ENCODE measurements at regions not wholly inside any gene's neighbourhood (a gene's known extent, or its start where the extent isn't known, plus 50 kb on each side); places are given as distances from the start of the nearest gene placed in this dataset.

- Histone ChIP-seq H3K36me3 (ENCODE audit: control insufficient read depth in 1 of 2, insufficient read depth in 2 of 2, low read length in 2 of 2) (no peaks in the 10 kb centered on the region), H2BK120ac (ENCODE audit: insufficient read depth, low read length, poor library complexity) (no peak overlapping the region), H2AK5ac (ENCODE audit: low read length) (no peak overlapping the region), H2BK5ac (ENCODE audit: low read depth, low read length, poor library complexity) (no peak overlapping the region), H3K79me2 (ENCODE audit: control insufficient read depth, insufficient read depth, low read length, poor library complexity) (no peaks in the 10 kb centered on the region), H3K4ac (ENCODE audit: low read depth, low read length) (no peak overlapping the region), H3K18ac (ENCODE audit: low read length) (no peak overlapping the region), H3K4me1 (ENCODE audit: control insufficient read depth in 1 of 2, insufficient read depth in 2 of 2, low read length in 2 of 2) (no peaks in the 10 kb centered on the region), H3K4me2 (ENCODE audit: low read length) (no peak overlapping the region), H2AFZ (ENCODE audit: insufficient read depth, low read length, poor library complexity) (no peak overlapping the region), H3K79me1 (ENCODE audit: low read length) (no peaks in the 10 kb centered on the region), H3K4me3 (ENCODE audit: low read depth, low read length) (no peak overlapping the region), H2BK12ac (ENCODE audit: low read length) (no peak overlapping the region), H3K9ac (ENCODE audit: low read length) (no peak overlapping the region), H3K9me3 (ENCODE audit: insufficient read depth, low read depth, low read length) (peaks cover 3% of the 10 kb centered on the region), H3K23ac (ENCODE audit: low read length) (no peak overlapping the region), H3K27me3 (ENCODE audit: insufficient read depth, low read length) (no peaks in the 10 kb centered on the region), H4K91ac (ENCODE audit: low read depth, low read length) (no peak overlapping the region), H3K27ac (ENCODE audit: low read depth, low read length) (no peak overlapping the region), H4K8ac (ENCODE audit: low read depth, low read length) (no peak overlapping the region), H3K14ac (ENCODE audit: low read length) (no peak overlapping the region), H4K12ac (ENCODE audit: low read depth, low read length) (no peak overlapping the region)
- no CpG with 5 or more reads among the region's 7 CpGs for WGBS (ENCODE audit: extremely low coverage, insufficient coverage, insufficient read length)
- DNase-seq: peak; percentile 74 to 80
These were observed 285.1 kb downstream of the CCSER2 start for GRCh38 chr10:84613336-84614021.

- no peak overlapping the region for H2BK12ac ChIP-seq (ENCODE audit: low read length)
- DNase-seq: peak; percentile 47 to 50
- H2AK5ac ChIP-seq (ENCODE audit: low read length): no peak overlapping the region
- WGBS (ENCODE audit: extremely low coverage, insufficient coverage, insufficient read length): no CpG with 5 or more reads among the region's 6 CpGs
- no peak overlapping the region for H3K4me3 ChIP-seq (ENCODE audit: low read depth, low read length)
- H2BK5ac ChIP-seq (ENCODE audit: low read depth, low read length, poor library complexity): no peak overlapping the region
- H3K36me3 ChIP-seq (ENCODE audit: control insufficient read depth in 1 of 2, insufficient read depth in 2 of 2, low read length in 2 of 2): no peaks in the 10 kb centered on the region
- no peaks in the 10 kb centered on the region for H3K9me3 ChIP-seq (ENCODE audit: insufficient read depth, low read depth, low read length)
- H3K9ac ChIP-seq (ENCODE audit: low read length): no peak overlapping the region
- H3K27me3 ChIP-seq (ENCODE audit: insufficient read depth, low read length): no peaks in the 10 kb centered on the region
- H3K18ac ChIP-seq (ENCODE audit: low read length): no peak overlapping the region
- no peak overlapping the region for H2AFZ ChIP-seq (ENCODE audit: insufficient read depth, low read length, poor library complexity)
- H2BK120ac ChIP-seq (ENCODE audit: insufficient read depth, low read length, poor library complexity): no peak overlapping the region
- H3K79me1 ChIP-seq (ENCODE audit: low read length): no peaks in the 10 kb centered on the region
- H3K23ac ChIP-seq (ENCODE audit: low read length): no peak overlapping the region
- no peaks in the 10 kb centered on the region for H3K4me1 ChIP-seq (ENCODE audit: control insufficient read depth in 1 of 2, insufficient read depth in 2 of 2, low read length in 2 of 2)
- no peak overlapping the region for H4K91ac ChIP-seq (ENCODE audit: low read depth, low read length)
- H3K79me2 ChIP-seq (ENCODE audit: control insufficient read depth, insufficient read depth, low read length, poor library complexity): no peaks in the 10 kb centered on the region
- no peak overlapping the region for H3K27ac ChIP-seq (ENCODE audit: low read depth, low read length)
- no peak overlapping the region for H4K8ac ChIP-seq (ENCODE audit: low read depth, low read length)
- H3K14ac ChIP-seq (ENCODE audit: low read length): no peak overlapping the region
- no peak overlapping the region for H4K12ac ChIP-seq (ENCODE audit: low read depth, low read length)
- H3K4ac ChIP-seq (ENCODE audit: low read depth, low read length): no peak overlapping the region
- no peak overlapping the region for H3K4me2 ChIP-seq (ENCODE audit: low read length)
These were observed 298.2 kb downstream of the CCSER2 start for GRCh38 chr10:84626397-84627087.

GRCh38 chr10:84632866-84633265, 304.5 kb downstream of the CCSER2 start:
- H3K4me3 ChIP-seq (ENCODE audit: low read depth, low read length): no peak overlapping the region
- no peak overlapping the region for H2BK5ac ChIP-seq (ENCODE audit: low read depth, low read length, poor library complexity)
- H3K27ac ChIP-seq (ENCODE audit: low read depth, low read length): peak overlapping the region; percentile 56
- no peak overlapping the region for H3K4me2 ChIP-seq (ENCODE audit: low read length)
- no peak overlapping the region for H2AK5ac ChIP-seq (ENCODE audit: low read length)
- H3K4me1 ChIP-seq (ENCODE audit: control insufficient read depth in 1 of 2, insufficient read depth in 2 of 2, low read length in 2 of 2): peaks cover 0 to 2% of the 10 kb centered on the region in 2 experiments
- no peaks in the 10 kb centered on the region for H3K27me3 ChIP-seq (ENCODE audit: insufficient read depth, low read length)
- H2BK120ac ChIP-seq (ENCODE audit: insufficient read depth, low read length, poor library complexity): no peak overlapping the region
- no peak overlapping the region for H3K14ac ChIP-seq (ENCODE audit: low read length)
- no peak overlapping the region for H3K23ac ChIP-seq (ENCODE audit: low read length)
- no peak overlapping the region for H2AFZ ChIP-seq (ENCODE audit: insufficient read depth, low read length, poor library complexity)
- no peak overlapping the region for H3K18ac ChIP-seq (ENCODE audit: low read length)
- H3K79me2 ChIP-seq (ENCODE audit: control insufficient read depth, insufficient read depth, low read length, poor library complexity): no peaks in the 10 kb centered on the region
- no peak overlapping the region for H3K4ac ChIP-seq (ENCODE audit: low read depth, low read length)
- no peak overlapping the region for H4K8ac ChIP-seq (ENCODE audit: low read depth, low read length)
- WGBS (ENCODE audit: extremely low coverage, insufficient coverage, insufficient read length): no CpG with 5 or more reads among the region's 5 CpGs
- no peaks in the 10 kb centered on the region for H3K36me3 ChIP-seq (ENCODE audit: control insufficient read depth in 1 of 2, insufficient read depth in 2 of 2, low read length in 2 of 2)
- peaks cover 2% of the 10 kb centered on the region for H3K79me1 ChIP-seq (ENCODE audit: low read length)
- no peak overlapping the region for H2BK12ac ChIP-seq (ENCODE audit: low read length)
- peak; percentile 89 to 95 for DNase-seq
- H3K9ac ChIP-seq (ENCODE audit: low read length): no peak overlapping the region
- no peaks in the 10 kb centered on the region for H3K9me3 ChIP-seq (ENCODE audit: insufficient read depth, low read depth, low read length)
- H4K91ac ChIP-seq (ENCODE audit: low read depth, low read length): no peak overlapping the region
- no peak overlapping the region for H4K12ac ChIP-seq (ENCODE audit: low read depth, low read length)

- no peak overlapping the region for H3K4me3 ChIP-seq (ENCODE audit: low read depth, low read length)
- no peak overlapping the region for H2AFZ ChIP-seq (ENCODE audit: insufficient read depth, low read length, poor library complexity)
- no peak overlapping the region for H3K9ac ChIP-seq (ENCODE audit: low read length)
- DNase-seq: no peak
- no peak overlapping the region for H4K91ac ChIP-seq (ENCODE audit: low read depth, low read length)
- no peak overlapping the region for H3K27ac ChIP-seq (ENCODE audit: low read depth, low read length)
- no CpG with 5 or more reads among the region's 5 CpGs for WGBS (ENCODE audit: extremely low coverage, insufficient coverage, insufficient read length)
- H2BK12ac ChIP-seq (ENCODE audit: low read length): peak overlapping the region; percentile 27
- H2BK120ac ChIP-seq (ENCODE audit: insufficient read depth, low read length, poor library complexity): no peak overlapping the region
- no peak overlapping the region for H2AK5ac ChIP-seq (ENCODE audit: low read length)
- peaks cover 2% of the 10 kb centered on the region for H3K79me1 ChIP-seq (ENCODE audit: low read length)
- no peaks in the 10 kb centered on the region for H3K27me3 ChIP-seq (ENCODE audit: insufficient read depth, low read length)
- no peaks in the 10 kb centered on the region for H3K36me3 ChIP-seq (ENCODE audit: control insufficient read depth in 1 of 2, insufficient read depth in 2 of 2, low read length in 2 of 2)
- H3K79me2 ChIP-seq (ENCODE audit: control insufficient read depth, insufficient read depth, low read length, poor library complexity): no peaks in the 10 kb centered on the region
- H4K12ac ChIP-seq (ENCODE audit: low read depth, low read length): no peak overlapping the region
- no peak overlapping the region for H3K23ac ChIP-seq (ENCODE audit: low read length)
- H3K4me1 ChIP-seq (ENCODE audit: control insufficient read depth in 1 of 2, insufficient read depth in 2 of 2, low read length in 2 of 2): peaks cover 0 to 2% of the 10 kb centered on the region in 2 experiments
- no peak overlapping the region for H3K4me2 ChIP-seq (ENCODE audit: low read length)
- no peak overlapping the region for H3K14ac ChIP-seq (ENCODE audit: low read length)
- H2BK5ac ChIP-seq (ENCODE audit: low read depth, low read length, poor library complexity): no peak overlapping the region
- no peak overlapping the region for H3K4ac ChIP-seq (ENCODE audit: low read depth, low read length)
- H3K18ac ChIP-seq (ENCODE audit: low read length): no peak overlapping the region
- no peaks in the 10 kb centered on the region for H3K9me3 ChIP-seq (ENCODE audit: insufficient read depth, low read depth, low read length)
- no peak overlapping the region for H4K8ac ChIP-seq (ENCODE audit: low read depth, low read length)
These were observed 306.2 kb downstream of the CCSER2 start for GRCh38 chr10:84634636-84635035.
